A549 (cell line): ENCODE measurements at regions not wholly inside any gene's neighbourhood (a gene's known extent, or its start where the extent isn't known, plus 50 kb on each side); places are given as distances from the start of the nearest gene placed in this dataset.

Experiments
- ATAC-seq, 2 experiments: fragments of 200-7000 bp in 1 of 2; fragments of >200 bp in 1 of 2; cut with Nextera tagmentation in 1 of 2; cut with Tn5 transposase in 1 of 2; 3 replicates each; pipeline versions ENCODE4 v1.8.0 to v1.9.1; 2018 to 2020; ENCODE audit warnings: mild to moderate bottlenecking in 1 of 2, moderate library complexity in 1 of 2
- CTCF ChIA-PET: fragments of 300-600 bp; sonication (Branson Sonifier 250); formaldehyde crosslinking; extraction: SDS; loops from one replicate; lab custom pipeline; 2021; ENCODE audit warnings: antibody characterized with exemption, inconsistent platforms; lab: Yijun Ruan, JAX
- POLR2A ChIA-PET: fragments of 350-600 bp; formaldehyde crosslinking; extraction: SDS; loops from one replicate; lab custom pipeline; 2021; ENCODE audit warnings: antibody characterized with exemption, inconsistent platforms; lab: Yijun Ruan, JAX
- DNase-seq, 2 experiments: peaks; one replicate each; pipeline versions ENCODE4 v3.0.0 to v3.0.0-alpha.2; 2011 to 2016; ENCODE audit warnings: low read depth in 1 of 2, low spot score in 1 of 2
- FAIRE-seq: peaks from 2 replicates; lab custom pipeline; 2011; peaks lifted over from hg19 to GRCh38; lab: Jason Lieb, UNC
- H3K27ac ChIP-seq, 2 experiments: fragments of >200 bp; sonication (Bioruptor Twin); formaldehyde crosslinking; 3 replicates each; pipeline ENCODE4 v1.5.1; 2016 to 2017
- H3K4me1 ChIP-seq: fragments of >200 bp; sonication (Bioruptor Twin); formaldehyde crosslinking; 3 replicates; pipeline ENCODE4 v1.6.1; 2016
- H3K4me2 ChIP-seq: fragments of >200 bp; sonication (Bioruptor Twin); formaldehyde crosslinking; 3 replicates; pipeline ENCODE4 v1.6.1; 2016
- H3K4me3 ChIP-seq: fragments of >200 bp; sonication (Bioruptor Twin); formaldehyde crosslinking; 3 replicates; pipeline ENCODE4 v1.5.1; 2016
- H3K9me3 ChIP-seq: fragments of >200 bp; sonication (Bioruptor Twin); formaldehyde crosslinking; 3 replicates; pipeline ENCODE4 v1.6.1; 2016
- BCL3 ChIP-seq: fragments of >200 bp; sonication (Bioruptor Twin); formaldehyde crosslinking; IDR thresholded peaks from 3 replicates; pipeline ENCODE4 v1.6.1; 2016
- BHLHE40 ChIP-seq: IDR thresholded peaks from 2 replicates; pipeline ENCODE4 v1.6.1; 2012; ENCODE audit warnings: low read depth, low read length, inconsistent platforms
- CEBPB ChIP-seq, 2 experiments: fragments of >200 bp in 1 of 2; sonication (Bioruptor Twin) in 1 of 2; formaldehyde crosslinking in 1 of 2; IDR thresholded peaks; 2 replicates each; pipeline ENCODE4 v1.6.1; 2012 to 2016
- CHD4 ChIP-seq: fragments of 200-600 bp; sonication (generic); IDR thresholded peaks from 2 replicates; pipeline ENCODE4 v1.6.1; 2016; ENCODE audit warnings: antibody characterized with exemption, mild to moderate bottlenecking, borderline replicate concordance
- E2F6 ChIP-seq: IDR thresholded peaks from 2 replicates; pipeline ENCODE4 v1.6.1; 2012; ENCODE audit warnings: low read depth, borderline replicate concordance
- ELK1 ChIP-seq: fragments of 150-350 bp; IDR thresholded peaks from 2 replicates; pipeline ENCODE4 v1.6.1; 2014; ENCODE audit warnings: low read depth, mild to moderate bottlenecking, low read length
- EP300 ChIP-seq, 2 experiments: fragments of >200 bp; sonication (Bioruptor Twin); formaldehyde crosslinking; IDR thresholded peaks; 2 replicates in 1 of 2; 3 replicates in 1 of 2; pipeline ENCODE4 v1.6.1; 2016 to 2017
- FOSL2 ChIP-seq, 2 experiments: fragments of 450-650 bp in 1 of 2; fragments of >200 bp in 1 of 2; sonication (Bioruptor Twin) in 1 of 2; formaldehyde crosslinking; IDR thresholded peaks; 2 replicates each; pipeline versions ENCODE4 v1.5.0 to v1.6.1; 2016 to 2020; ENCODE audit warnings: mild to moderate bottlenecking in 1 of 2, moderate library complexity in 1 of 2
- FOXS1 ChIP-seq: fragments of 250-450 bp; sonication (Bioruptor Pico); IDR thresholded peaks from 2 replicates; pipeline ENCODE4 v1.5.0; 2020; ENCODE audit warnings: mild to moderate bottlenecking, moderate library complexity
- GATA3 ChIP-seq: IDR thresholded peaks from 2 replicates; pipeline ENCODE4 v1.6.1; 2012; ENCODE audit warnings: borderline replicate concordance
- HDAC2 ChIP-seq: fragments of 200-600 bp; sonication (generic); IDR thresholded peaks from 2 replicates; pipeline ENCODE4 v1.6.1; 2016
- JUN ChIP-seq, 2 experiments: fragments of >200 bp; sonication (Bioruptor Twin); formaldehyde crosslinking; IDR thresholded peaks; 2 replicates in 1 of 2; 3 replicates in 1 of 2; pipeline ENCODE4 v1.6.1; 2016 to 2017
- JUNB ChIP-seq: fragments of >200 bp; sonication (Bioruptor Twin); formaldehyde crosslinking; IDR thresholded peaks from 2 replicates; pipeline ENCODE4 v1.6.1; 2016
- KDM5A ChIP-seq: fragments of 200-600 bp; sonication (generic); IDR thresholded peaks from 2 replicates; pipeline ENCODE4 v1.6.1; 2016; ENCODE audit warnings: antibody characterized with exemption, mild to moderate bottlenecking
- MAX ChIP-seq: IDR thresholded peaks from 2 replicates; pipeline ENCODE4 v1.6.1; 2012
- NFE2L2 ChIP-seq: fragments of 150-350 bp; conservative IDR thresholded peaks from 2 replicates; pipeline ENCODE4 v1.6.1; 2014; ENCODE audit warnings: low read length
- NR3C1 ChIP-seq: fragments of >200 bp; sonication (Bioruptor Twin); formaldehyde crosslinking; IDR thresholded peaks from 3 replicates; pipeline ENCODE4 v1.6.1; 2017
- PHF8 ChIP-seq: fragments of 200-600 bp; sonication (generic); IDR thresholded peaks from 2 replicates; pipeline ENCODE4 v1.6.1; 2016; ENCODE audit warnings: low read depth, mild to moderate bottlenecking, antibody characterized with exemption, moderate library complexity, borderline replicate concordance
- POLR2A ChIP-seq: IDR thresholded peaks from 2 replicates; pipeline ENCODE4 v1.6.1; 2012; ENCODE audit warnings: mild to moderate bottlenecking, low read length
- POLR2AphosphoS2 ChIP-seq: conservative IDR thresholded peaks from 2 replicates; pipeline ENCODE4 v1.6.1; 2012; ENCODE audit warnings: low read length, improper control_type of control experiment, inconsistent platforms
- RAD21 ChIP-seq, 2 experiments: fragments of >200 bp in 1 of 2; sonication (Bioruptor Twin) in 1 of 2; formaldehyde crosslinking in 1 of 2; IDR thresholded peaks in 1 of 2; conservative IDR thresholded peaks in 1 of 2; 2 replicates in 1 of 2; 3 replicates in 1 of 2; pipeline ENCODE4 v1.6.1; 2012 to 2018; ENCODE audit warnings: inconsistent platforms in 1 of 2
- RCOR1 ChIP-seq: fragments of 150-350 bp; IDR thresholded peaks from 2 replicates; pipeline ENCODE4 v1.6.1; 2014; ENCODE audit warnings: antibody characterized with exemption, low read length, low read depth
- SMC3 ChIP-seq: fragments of >200 bp; sonication (Bioruptor Twin); formaldehyde crosslinking; IDR thresholded peaks from 3 replicates; pipeline ENCODE4 v1.6.1; 2018; ENCODE audit warnings: inconsistent platforms
- TFCP2L1 ChIP-seq: fragments of 250-450 bp; sonication (Bioruptor Pico); IDR thresholded peaks from 2 replicates; pipeline ENCODE4 v1.5.0; 2021; ENCODE audit warnings: mild to moderate bottlenecking
- TP53 ChIP-seq: fragments of 250-450 bp; sonication (Bioruptor Pico); IDR thresholded peaks from 2 replicates; pipeline ENCODE4 v1.5.0; 2021; ENCODE audit warnings: mild to moderate bottlenecking, moderate library complexity
- USF2 ChIP-seq: fragments of 450-650 bp; IDR thresholded peaks from 2 replicates; pipeline ENCODE4 v1.6.1; 2014; ENCODE audit warnings: antibody characterized with exemption
- ZFP36 ChIP-seq: fragments of 450-650 bp; IDR thresholded peaks from 2 replicates; pipeline ENCODE4 v1.6.1; 2014; ENCODE audit warnings: borderline replicate concordance; ENCODE audit not compliant: partially characterized antibody
- ZNF302 ChIP-seq: fragments of 250-450 bp; sonication (Bioruptor Pico); IDR thresholded peaks from 2 replicates; pipeline ENCODE4 v1.9.0; 2021; ENCODE audit warnings: inconsistent platforms, mild to moderate bottlenecking, moderate library complexity
- WGBS: methylation state at CpG from one replicate; pipeline ENCODE4 v1.1.6; 2017; ENCODE audit errors: missing lambda C conversion rate; 5-methylcytosine and 5-hydroxymethylcytosine counted together

- Histone ChIP-seq H3K4me3 (no peak overlapping the region), H3K4me1 (no peaks in the 10 kb centered on the region), H3K9me3 (no peaks in the 10 kb centered on the region), H3K27ac (no peak overlapping the region), H3K4me2 (no peak overlapping the region)
- ATAC-seq (no peak), FAIRE-seq (no peak), DNase-seq (no peak)
- TF ChIP-seq EP300 (IDR thresholded peaks at IDR 0.05) (no peak), ZNF302 (CRISPR knock-in tag) (no peak), GATA3 (no peak), CHD4 (no peak)
- ChIA-PET CTCF (no interaction called here), POLR2A (no interaction called here)
- 39% methylated on average over 2 of the region's 2 CpGs for WGBS
These were observed 53.2 kb upstream of the MACC1 start for GRCh38 chr7:20270371-20270770.

GRCh38 chr7:20270867-20271266 lies 53.7 kb upstream of the MACC1 start:
- TF ChIP-seq JUNB (no peak), JUN (IDR thresholded peaks at IDR 0.05) (no peak), PHF8 (no peak), SMC3 (no peak), CEBPB (IDR thresholded peaks at IDR 0.05) (no peak), POLR2A (no peak), RCOR1 (no peak), BCL3 (no peak), NR3C1 (no peak), POLR2AphosphoS2 (no peak), CHD4 (no peak), USF2 (no peak), FOSL2 (IDR thresholded peaks at IDR 0.05) (no peak), FOSL2 (CRISPR knock-in tag; IDR thresholded peaks at IDR 0.05) (no peak), FOXS1 (no peak), BHLHE40 (no peak)
- POLR2A ChIA-PET = no interaction called here
- 16% methylated on average over 2 of the region's 2 CpGs for WGBS

GRCh38 chr7:20275637-20276036 lies 55.1 kb upstream of the ITGB8 start:
- CTCF ChIA-PET = interaction anchor here (1.0 to 1.5 kb wide), 2 partner anchors 527 to 562 kb away, joined by 3 to 4 read pairs; no protein-coding TSS in a partner anchor
- H3K4me2 ChIP-seq = no peak overlapping the region
- H3K4me3 ChIP-seq = no peak overlapping the region
- FAIRE-seq (no peak), DNase-seq (no peak), ATAC-seq (no peak)
- TF ChIP-seq FOSL2 (IDR thresholded peaks at IDR 0.05) = no peak
- TF ChIP-seq FOSL2 (CRISPR knock-in tag; IDR thresholded peaks at IDR 0.05) = no peak
- TF ChIP-seq JUNB = no peak
- H3K27ac ChIP-seq = no peak overlapping the region
- no peaks in the 10 kb centered on the region for H3K9me3 ChIP-seq
- POLR2A ChIA-PET = no interaction called here
- WGBS = 86% methylated on average over 1 of the region's 1 CpG
- H3K4me1 ChIP-seq = no peaks in the 10 kb centered on the region

More at GRCh38 chr7:20270867-20271266, 53.7 kb upstream of the MACC1 start:
- no peaks in the 10 kb centered on the region for H3K9me3 ChIP-seq
- FAIRE-seq (no peak), DNase-seq (no peak), ATAC-seq (no peak)
- H3K4me2 ChIP-seq = no peak overlapping the region
- H3K4me1 ChIP-seq = no peaks in the 10 kb centered on the region
- CTCF ChIA-PET = no interaction called here
- no peak overlapping the region for H3K4me3 ChIP-seq
- H3K27ac ChIP-seq = no peak overlapping the region

GRCh38 chr7:20276705-20277472 lies 53.8 kb upstream of the ITGB8 start:
- H3K4me1 ChIP-seq = no peaks in the 10 kb centered on the region
- ATAC-seq (no peak), FAIRE-seq (no peak), DNase-seq (no peak)
- ChIA-PET POLR2A (no interaction called here), CTCF (no interaction called here)
- no peak overlapping the region for H3K4me2 ChIP-seq
- no peaks in the 10 kb centered on the region for H3K9me3 ChIP-seq
- H3K4me3 ChIP-seq = no peak overlapping the region
- no peak overlapping the region for H3K27ac ChIP-seq
- WGBS = 51% methylated on average over 2 of the region's 2 CpGs
- TF ChIP-seq NFE2L2 = no peak
- no peak for TF ChIP-seq GATA3
- TF ChIP-seq HDAC2 = no peak
- no peak for TF ChIP-seq CHD4
- no peak for TF ChIP-seq KDM5A
- TF ChIP-seq BHLHE40 = no peak
- no peak for TF ChIP-seq E2F6
- TF ChIP-seq FOSL2 (IDR thresholded peaks at IDR 0.05) = no peak
- no peak for TF ChIP-seq FOSL2 (CRISPR knock-in tag; IDR thresholded peaks at IDR 0.05)
- no peak for TF ChIP-seq ELK1
- no peak for TF ChIP-seq TP53 (CRISPR knock-in tag)
- no peak for TF ChIP-seq TFCP2L1 (CRISPR knock-in tag)
- TF ChIP-seq RAD21 (conservative IDR thresholded peaks at IDR 0.05 in 1 of 2, IDR thresholded peaks at IDR 0.05 in 1 of 2) = no peak
- no peak for TF ChIP-seq MAX
- no peak for TF ChIP-seq ZFP36
